ENCODE measurements at regions not wholly inside any gene's neighbourhood (a gene's known extent, or its start where the extent isn't known, plus 50 kb on each side); places are given as distances from the start of the nearest gene placed in this dataset.
"Not testable (repeated sequence)": the region's sequence is repeated elsewhere in the genome, so short reads cannot be mapped to it uniquely, and the experiment has no call there.

DNA sequence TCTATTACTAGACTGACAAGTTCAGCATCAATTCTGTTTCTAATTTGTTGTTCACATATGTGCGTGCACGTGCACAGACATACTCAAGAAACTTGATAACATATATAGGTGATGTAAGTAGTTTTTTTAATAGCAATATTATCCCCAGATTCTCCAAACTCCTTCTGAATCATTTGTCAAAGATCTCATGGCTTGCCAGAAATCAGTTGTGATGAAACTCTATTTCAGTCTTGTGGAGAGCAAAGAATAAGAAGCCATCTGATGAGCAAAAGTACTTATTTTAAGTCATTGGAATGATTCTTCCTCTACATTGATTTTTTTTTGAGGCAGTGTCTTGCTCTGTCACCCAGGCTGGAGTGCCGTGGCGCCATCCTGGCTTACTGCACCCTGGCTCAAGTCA is 167.0 kb upstream of the TBL1XR1 start:
- ATAC-seq (ENCODE audit: low FRiP score) (no peak), DNase-seq (ENCODE audit: low spot score) (no peak)
- TF ChIP-seq, protein P1, sequence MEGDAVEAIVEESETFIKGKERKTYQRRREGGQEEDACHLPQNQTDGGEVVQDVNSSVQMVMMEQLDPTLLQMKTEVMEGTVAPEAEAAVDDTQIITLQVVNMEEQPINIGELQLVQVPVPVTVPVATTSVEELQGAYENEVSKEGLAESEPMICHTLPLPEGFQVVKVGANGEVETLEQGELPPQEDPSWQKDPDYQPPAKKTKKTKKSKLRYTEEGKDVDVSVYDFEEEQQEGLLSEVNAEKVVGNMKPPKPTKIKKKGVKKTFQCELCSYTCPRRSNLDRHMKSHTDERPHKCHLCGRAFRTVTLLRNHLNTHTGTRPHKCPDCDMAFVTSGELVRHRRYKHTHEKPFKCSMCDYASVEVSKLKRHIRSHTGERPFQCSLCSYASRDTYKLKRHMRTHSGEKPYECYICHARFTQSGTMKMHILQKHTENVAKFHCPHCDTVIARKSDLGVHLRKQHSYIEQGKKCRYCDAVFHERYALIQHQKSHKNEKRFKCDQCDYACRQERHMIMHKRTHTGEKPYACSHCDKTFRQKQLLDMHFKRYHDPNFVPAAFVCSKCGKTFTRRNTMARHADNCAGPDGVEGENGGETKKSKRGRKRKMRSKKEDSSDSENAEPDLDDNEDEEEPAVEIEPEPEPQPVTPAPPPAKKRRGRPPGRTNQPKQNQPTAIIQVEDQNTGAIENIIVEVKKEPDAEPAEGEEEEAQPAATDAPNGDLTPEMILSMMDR (IDR thresholded peaks at IDR 0.05) = no peak

DNA sequence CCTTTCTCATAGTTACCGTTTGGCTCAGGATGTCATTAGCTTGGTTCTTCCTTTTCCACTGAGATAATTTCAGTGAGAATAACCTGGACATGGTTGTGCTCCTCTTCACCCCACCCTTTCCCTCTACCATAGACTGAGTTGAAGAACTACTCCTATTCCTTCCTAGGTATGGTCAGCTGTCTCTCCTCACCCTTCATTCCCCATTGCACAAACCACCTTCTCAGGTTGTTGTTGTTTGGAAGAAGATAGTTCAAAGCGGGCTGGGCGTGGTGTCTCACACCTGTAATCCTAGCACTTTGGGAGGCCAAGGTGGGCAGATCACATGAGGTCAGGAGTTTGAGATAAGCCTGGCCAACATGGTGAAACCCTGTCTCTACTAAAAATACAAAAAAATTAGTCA is 168.0 kb upstream of the TBL1XR1 start:
- not testable (repeated sequence) for ATAC-seq (ENCODE audit: low FRiP score); DNase-seq (ENCODE audit: low spot score)

DNA sequence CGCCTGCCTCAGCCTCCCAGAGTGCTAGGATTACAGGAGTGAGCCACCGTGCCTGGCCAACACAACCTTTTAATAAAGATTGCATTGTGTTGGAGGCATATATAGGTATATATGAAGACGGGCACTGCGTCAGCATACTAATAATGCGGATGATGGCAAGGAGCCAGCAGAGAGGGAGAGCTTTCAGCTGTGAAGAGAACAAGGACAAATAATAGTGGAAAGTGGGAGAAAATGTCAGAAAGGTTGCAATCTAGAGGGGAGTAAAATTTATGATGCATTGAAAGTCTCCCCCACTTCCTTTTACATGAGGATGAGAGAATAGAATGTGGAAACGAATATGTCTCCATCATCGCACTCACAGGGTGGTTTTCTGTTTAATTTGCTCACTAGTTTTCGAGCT is 170.5 kb upstream of the TBL1XR1 start:
- DNase-seq (ENCODE audit: low spot score) = no peak

GRCh38 chr3:177370246-177370822 is 173.1 kb upstream of the TBL1XR1 start:
- TF ChIP-seq, protein P1 (IDR thresholded peaks at IDR 0.05) = no peak
- ATAC-seq (ENCODE audit: low FRiP score) = no peak
- no peak for DNase-seq (ENCODE audit: low spot score)

More for the DNA sequence above, 170.5 kb upstream of the TBL1XR1 start:
- ATAC-seq (ENCODE audit: low FRiP score) = no peak
- TF ChIP-seq, protein P1 (IDR thresholded peaks at IDR 0.05) = no peak

DNA sequence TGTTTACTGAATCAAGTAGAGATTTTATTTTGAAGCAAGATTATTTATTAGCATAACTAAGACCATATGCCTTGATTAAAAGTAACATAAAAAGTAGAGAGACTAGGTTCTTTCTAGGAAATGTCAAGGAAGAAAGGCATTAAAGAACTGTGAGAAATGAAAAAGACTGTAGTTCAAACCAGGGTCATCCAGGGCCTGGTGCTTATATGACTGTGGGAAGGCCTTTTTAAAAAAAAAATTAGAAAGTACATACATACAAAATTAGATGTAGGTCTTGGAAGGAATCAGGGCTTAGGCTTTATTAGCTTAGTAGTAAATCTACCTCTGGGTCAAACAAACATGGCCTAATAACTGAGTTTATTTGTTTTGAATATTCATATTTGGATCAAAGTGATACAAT is 173.9 kb upstream of the TBL1XR1 start:
- TF ChIP-seq, protein P1 (IDR thresholded peaks at IDR 0.05) = no peak
- DNase-seq (ENCODE audit: low spot score) (no peak), ATAC-seq (ENCODE audit: low FRiP score) (no peak)

DNA sequence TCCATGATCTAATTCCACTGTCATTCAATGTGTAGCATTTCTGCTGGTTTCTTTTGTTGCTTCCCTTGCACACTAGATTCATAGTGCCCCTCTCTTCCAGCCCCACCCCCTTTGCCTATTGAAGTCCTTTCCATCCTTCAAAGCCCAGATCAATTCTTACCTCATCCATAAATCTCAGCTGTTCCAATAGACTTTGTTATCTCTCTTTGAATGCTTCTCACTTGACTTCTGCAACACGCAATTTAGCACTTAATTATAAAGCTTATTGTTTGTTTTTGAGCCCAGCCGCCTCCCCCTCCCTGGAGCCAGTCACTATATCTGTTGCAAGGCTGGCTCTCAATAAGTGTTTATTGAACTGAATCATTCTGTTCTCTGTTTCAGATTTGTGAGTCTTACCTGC is 174.6 kb upstream of the TBL1XR1 start:
- ATAC-seq (ENCODE audit: low FRiP score) (no peak), DNase-seq (ENCODE audit: low spot score) (no peak)
- TF ChIP-seq, protein P1 (IDR thresholded peaks at IDR 0.05) = no peak

- no peak for ATAC-seq (ENCODE audit: low FRiP score)
- TF ChIP-seq, protein P1 (IDR thresholded peaks at IDR 0.05) = no peak
- no peak for DNase-seq (ENCODE audit: low spot score)
Observed at GRCh38 chr3:177374323-177374722, 177.0 kb upstream of the TBL1XR1 start.

GRCh38 chr3:177375316-177375715 is 178.0 kb upstream of the TBL1XR1 start:
- ATAC-seq (ENCODE audit: low FRiP score) (no peak), DNase-seq (ENCODE audit: low spot score) (no peak)
- TF ChIP-seq, protein P1 (IDR thresholded peaks at IDR 0.05) = no peak

Measured in omental fat pad (tissue), 3 donors.